SK-N-SH treated with all-trans-retinoic acid at 6 μM for 48 hours (cell line): ENCODE measurements at regions not wholly inside any gene's neighbourhood (a gene's known extent, or its start where the extent isn't known, plus 50 kb on each side); places are given as distances from the start of the nearest gene placed in this dataset.

Source experiments
- ARNTL ChIP-seq: fragments of 450-650 bp; formaldehyde crosslinking; IDR thresholded peaks from 2 replicates; pipeline ENCODE4 v1.5.0; 2020; ENCODE audit warnings: low read depth, mild to moderate bottlenecking, moderate library complexity, borderline replicate concordance
- BACH2 ChIP-seq: fragments of 250-450 bp; sonication (Bioruptor Pico); IDR thresholded peaks from 2 replicates; pipeline ENCODE4 v1.9.0; 2021; ENCODE audit warnings: mild to moderate bottlenecking, borderline replicate concordance
- ESRRG ChIP-seq: fragments of 250-450 bp; sonication (Bioruptor Pico); IDR thresholded peaks from 2 replicates; pipeline ENCODE4 v1.6.1; 2021; ENCODE audit warnings: mild to moderate bottlenecking
- GLIS3 ChIP-seq: fragments of 250-450 bp; sonication (Bioruptor Pico); IDR thresholded peaks from 2 replicates; pipeline ENCODE4 v1.5.0; 2020; ENCODE audit warnings: mild to moderate bottlenecking, moderate library complexity
- PATZ1 ChIP-seq: fragments of 250-450 bp; sonication (Bioruptor Pico); IDR thresholded peaks from 2 replicates; pipeline ENCODE4 v1.8.0; 2020; ENCODE audit warnings: mild to moderate bottlenecking, moderate library complexity, borderline replicate concordance
- PPARA ChIP-seq: fragments of 250-450 bp; sonication (Bioruptor Pico); IDR thresholded peaks from 2 replicates; pipeline ENCODE4 v1.5.0; 2020; ENCODE audit warnings: mild to moderate bottlenecking, borderline replicate concordance
- RARB ChIP-seq: fragments of 250-450 bp; sonication (Bioruptor Pico); IDR thresholded peaks from 2 replicates; pipeline ENCODE4 v1.8.0; 2021; ENCODE audit warnings: mild to moderate bottlenecking, moderate library complexity
- SNAI2 ChIP-seq: fragments of 250-450 bp; sonication (Bioruptor Pico); IDR thresholded peaks from 2 replicates; pipeline ENCODE4 v1.5.0; 2020; ENCODE audit warnings: mild to moderate bottlenecking, moderate library complexity
- TCF4 ChIP-seq: fragments of 250-450 bp; sonication (Bioruptor Pico); IDR thresholded peaks from 2 replicates; pipeline ENCODE4 v1.8.0; 2021; ENCODE audit warnings: mild to moderate bottlenecking, moderate library complexity, borderline replicate concordance
- TSHZ2 ChIP-seq: fragments of 250-450 bp; sonication (Bioruptor Pico); IDR thresholded peaks from 2 replicates; pipeline ENCODE4 v1.5.0; 2020; ENCODE audit warnings: mild to moderate bottlenecking, moderate library complexity
- ZC3H10 ChIP-seq: fragments of 250-450 bp; sonication (Bioruptor Pico); IDR thresholded peaks from 2 replicates; pipeline ENCODE4 v1.5.1; 2021; ENCODE audit warnings: mild to moderate bottlenecking, moderate library complexity
- ZFP3 ChIP-seq: fragments of 250-450 bp; sonication (Bioruptor Pico); IDR thresholded peaks from 2 replicates; pipeline ENCODE4 v1.5.0; 2020; ENCODE audit warnings: mild to moderate bottlenecking, moderate library complexity
- ZFP30 ChIP-seq: fragments of 450-650 bp; formaldehyde crosslinking; IDR thresholded peaks from 2 replicates; pipeline ENCODE4 v1.5.0; 2022; ENCODE audit warnings: mild to moderate bottlenecking, moderate library complexity
- ZNF70 ChIP-seq: fragments of 450-650 bp; formaldehyde crosslinking; IDR thresholded peaks from 2 replicates; pipeline ENCODE4 v1.5.0; 2020; ENCODE audit warnings: mild to moderate bottlenecking, moderate library complexity

DNA sequence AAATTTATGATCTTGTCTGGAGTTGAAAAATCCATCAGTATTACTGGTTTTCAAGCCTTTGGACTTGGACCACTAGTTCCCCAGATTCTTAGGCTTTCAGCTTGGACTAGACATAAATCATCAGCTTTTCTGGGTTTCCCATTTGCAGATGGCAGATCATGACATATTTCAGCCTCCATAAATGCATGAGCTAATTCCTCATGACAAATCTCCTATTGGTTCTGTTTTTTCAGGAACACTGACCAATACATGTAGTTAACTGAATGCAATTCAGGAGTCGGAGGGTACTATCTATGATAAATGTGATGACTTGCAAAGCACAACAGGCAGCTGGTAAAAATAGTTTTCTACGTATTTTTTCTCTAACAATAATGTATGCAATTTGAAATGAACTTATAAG is 635.6 kb downstream of the TRAM1L1 start:
- TF ChIP-seq ZC3H10 (CRISPR knock-in tag) (no peak), RARB (CRISPR knock-in tag) (no peak), ZNF70 (CRISPR knock-in tag) (no peak), ESRRG (CRISPR knock-in tag) (no peak), PATZ1 (no peak), ZFP30 (no peak), ZFP3 (no peak), ARNTL (CRISPR knock-in tag) (no peak), TSHZ2 (CRISPR knock-in tag) (no peak), GLIS3 (CRISPR knock-in tag) (no peak), SNAI2 (no peak), PPARA (CRISPR knock-in tag) (no peak), BACH2 (CRISPR knock-in tag) (no peak), TCF4 (no peak)
